ENCODE measurements at regions not wholly inside any gene's neighbourhood (a gene's known extent, or its start where the extent isn't known, plus 50 kb on each side); places are given as distances from the start of the nearest gene placed in this dataset.
"Not testable (repeated sequence)": the region's sequence is repeated elsewhere in the genome, so short reads cannot be mapped to it uniquely, and the experiment has no call there.

GRCh38 chr20:51127713-51128112, 104.8 kb upstream of the KCNG1 start:
- no peak for DNase-seq (ENCODE audit: low read depth in 2 of 2)

GRCh38 chr20:51126337-51126736, 103.4 kb upstream of the KCNG1 start:
- DNase-seq (ENCODE audit: low read depth in 2 of 2): no peak

GRCh38 chr20:51125780-51126179, 102.9 kb upstream of the KCNG1 start:
- DNase-seq (ENCODE audit: low read depth in 2 of 2): no peak

GRCh38 chr20:51125105-51125504, 102.2 kb upstream of the KCNG1 start:
- DNase-seq (ENCODE audit: low read depth in 2 of 2): no peak

- DNase-seq (ENCODE audit: low read depth in 2 of 2): not testable (repeated sequence)
These were observed 101.0 kb upstream of the KCNG1 start for GRCh38 chr20:51123887-51124286.

GRCh38 chr20:51122931-51123658, 100.2 kb upstream of the KCNG1 start:
- DNase-seq (ENCODE audit: low read depth in 2 of 2): no peak

- DNase-seq (ENCODE audit: low read depth in 2 of 2): no peak
These were observed 99.0 kb upstream of the KCNG1 start for GRCh38 chr20:51121901-51122412.

GRCh38 chr20:51121272-51121671, 98.4 kb upstream of the KCNG1 start:
- no peak for DNase-seq (ENCODE audit: low read depth in 2 of 2)

GRCh38 chr20:51120868-51121267, 98.0 kb upstream of the KCNG1 start:
- no peak for DNase-seq (ENCODE audit: low read depth in 2 of 2)

- DNase-seq (ENCODE audit: low read depth in 2 of 2): no peak
These were observed 97.5 kb upstream of the KCNG1 start for GRCh38 chr20:51120438-51120837.

GRCh38 chr20:51119914-51120313, 97.0 kb upstream of the KCNG1 start:
- no peak for DNase-seq (ENCODE audit: low read depth in 2 of 2)

GRCh38 chr20:51118985-51119527, 96.1 kb upstream of the KCNG1 start:
- no peak for DNase-seq (ENCODE audit: low read depth in 2 of 2)

GRCh38 chr20:51118216-51118615, 95.3 kb upstream of the KCNG1 start:
- no peak for DNase-seq (ENCODE audit: low read depth in 2 of 2)

- no peak for DNase-seq (ENCODE audit: low read depth in 2 of 2)
These were observed 94.1 kb upstream of the KCNG1 start for GRCh38 chr20:51116765-51117686.

GRCh38 chr20:51111290-51111689, 88.4 kb upstream of the KCNG1 start:
- no peak for DNase-seq (ENCODE audit: low read depth in 2 of 2)

GRCh38 chr20:51108638-51109363, 85.9 kb upstream of the KCNG1 start:
- no peak for DNase-seq (ENCODE audit: low read depth in 2 of 2)

- no peak for DNase-seq (ENCODE audit: low read depth in 2 of 2)
These were observed 83.1 kb upstream of the KCNG1 start for GRCh38 chr20:51106011-51106410.

GRCh38 chr20:51104960-51105920, 82.3 kb upstream of the KCNG1 start:
- no peak for DNase-seq (ENCODE audit: low read depth in 2 of 2)

GRCh38 chr20:51100617-51101016, 77.7 kb upstream of the KCNG1 start:
- DNase-seq (ENCODE audit: low read depth in 2 of 2): no peak

GRCh38 chr20:51098284-51098810, 75.4 kb upstream of the KCNG1 start:
- DNase-seq (ENCODE audit: low read depth in 2 of 2): no peak

Measured in stimulated activated CD8-positive, alpha-beta memory T cell treated with anti-CD3 and anti-CD28 coated beads, Interleukin-2, amount 100 ng/mL, for 48 hours (primary cell).